PC-3 (cell line): ENCODE measurements at regions not wholly inside any gene's neighbourhood (a gene's known extent, or its start where the extent isn't known, plus 50 kb on each side); places are given as distances from the start of the nearest gene placed in this dataset.

ENCODE experiments used
- ATAC-seq: fragments of 200-7000 bp; cut with Tn5 transposase; 2 replicates; pipeline ENCODE4 v1.9.1; 2020; ENCODE audit warnings: mild to moderate bottlenecking, moderate library complexity
- BruUV-seq: library from RNA; stranded (reverse); fragments of 400-500 nt; replicated peaks from 2 replicates; lab custom pipeline; 2021; lab: Mats Ljungman, UMichigan
- CTCF ChIA-PET: fragments of 300-600 bp; sonication (Branson Sonifier 250); formaldehyde crosslinking; loops from one replicate; lab custom pipeline; 2022; ENCODE audit warnings: antibody characterized with exemption; lab: Charles Lee
- POLR2A ChIA-PET: fragments of 300-600 bp; sonication (Branson Sonifier 250); formaldehyde crosslinking; loops from one replicate; lab custom pipeline; 2022; ENCODE audit warnings: antibody characterized with exemption; ENCODE audit not compliant: unreplicated experiment; lab: Charles Lee
- DNase-seq: peaks from one replicate; pipeline ENCODE4 v3.0.0-alpha.2; 2015
- H2AFZ ChIP-seq: fragments of 300-600 bp; sonication (generic); 2 replicates; pipeline ENCODE4 v1.6.0; 2016; ENCODE audit warnings: antibody characterized with exemption, low read length
- H3F3A ChIP-seq: fragments of 300-600 bp; sonication (generic); one replicate; pipeline ENCODE4 v1.6.0; 2017; ENCODE audit warnings: antibody characterized with exemption, low read length, control low read depth, mild to moderate bottlenecking; ENCODE audit not compliant: unreplicated experiment
- H3K27ac ChIP-seq: fragments of 300-600 bp; sonication (generic); 2 replicates; pipeline ENCODE4 v1.5.1; 2016; ENCODE audit warnings: mild to moderate bottlenecking, low read length
- H3K27me3 ChIP-seq: fragments of 300-600 bp; sonication (generic); 2 replicates; pipeline ENCODE4 v1.6.1; 2016; ENCODE audit warnings: low read length, mixed read lengths
- H3K36me3 ChIP-seq: fragments of 300-600 bp; sonication (generic); 2 replicates; pipeline ENCODE4 v1.6.1; 2016; ENCODE audit warnings: low read depth, mixed run types, low read length, mixed read lengths
- H3K4me1 ChIP-seq: fragments of 300-600 bp; sonication (generic); 2 replicates; pipeline ENCODE4 v1.5.1; 2016; ENCODE audit warnings: low read length; ENCODE audit not compliant: insufficient read depth
- H3K4me2 ChIP-seq: fragments of 300-600 bp; sonication (generic); 2 replicates; pipeline ENCODE4 v1.6.0; 2016; ENCODE audit warnings: low read length
- H3K4me3 ChIP-seq: fragments of 300-600 bp; sonication (generic); 2 replicates; pipeline ENCODE4 v1.5.1; 2016; ENCODE audit warnings: mild to moderate bottlenecking, low read length, mixed read lengths
- H3K79me2 ChIP-seq: fragments of 300-600 bp; sonication (generic); 2 replicates; pipeline ENCODE4 v1.6.1; 2017; ENCODE audit warnings: low read length, mixed read lengths
- H3K9ac ChIP-seq: fragments of 300-600 bp; sonication (generic); 2 replicates; pipeline ENCODE4 v1.6.0; 2016; ENCODE audit warnings: mild to moderate bottlenecking, low read length
- H3K9me2 ChIP-seq: fragments of 300-600 bp; sonication (generic); replicated peaks from 2 replicates; pipeline ENCODE4 v1.6.1; 2016; ENCODE audit warnings: mixed run types, low read length, mixed read lengths
- H3K9me3 ChIP-seq: fragments of 300-600 bp; sonication (generic); 2 replicates; pipeline ENCODE4 v1.6.1; 2016; ENCODE audit warnings: low read length, mixed read lengths
- H4K20me1 ChIP-seq: fragments of 300-600 bp; sonication (generic); 2 replicates; pipeline ENCODE4 v1.6.1; 2016; ENCODE audit warnings: low read length, mixed read lengths
- CTCF ChIP-seq: fragments of 300-600 bp; sonication (generic); conservative IDR thresholded peaks from 2 replicates; pipeline ENCODE4 v1.5.1; 2017; ENCODE audit warnings: antibody characterized with exemption, low read depth, mild to moderate bottlenecking, low read length
- EZH2 ChIP-seq: fragments of 300-600 bp; sonication (generic); IDR thresholded peaks from one replicate; pipeline ENCODE4 v1.6.1; 2017; ENCODE audit warnings: antibody characterized with exemption, mild to moderate bottlenecking, low read length; ENCODE audit not compliant: unreplicated experiment
- EZH2phosphoT487 ChIP-seq: fragments of 300-600 bp; sonication (generic); IDR thresholded peaks from 2 replicates; pipeline ENCODE4 v1.6.1; 2018; ENCODE audit warnings: mild to moderate bottlenecking, antibody characterized with exemption, low read length, borderline replicate concordance
- intact Hi-C: fragments of 100-400 bp; cut with micrococcal nuclease; formaldehyde crosslinking; loops from 2 replicates; pipeline ENCODE4 v1.9.0; 2023

GRCh38 chr1:69126796-69127195 is 440.9 kb upstream of the LRRC7 start:
- no peak for TF ChIP-seq EZH2
- no peak for TF ChIP-seq CTCF
- TF ChIP-seq EZH2phosphoT487: no peak
- H3K4me1 ChIP-seq: no peaks in the 10 kb centered on the region
- DNase-seq (no peak), ATAC-seq (no peak)
- no peaks in the 10 kb centered on the region for H3K9me2 ChIP-seq
- no peak overlapping the region for H3K27ac ChIP-seq
- no peak overlapping the region for H3K4me2 ChIP-seq
- H3K79me2 ChIP-seq: no peaks in the 10 kb centered on the region
- H3K9ac ChIP-seq: no peak overlapping the region
- 0 out of 2 replicates have a peak, but pooled peaks cover 3% of the 10 kb centered on the region for H3K27me3 ChIP-seq
- BruUV-seq: no TSS peak
- POLR2A ChIA-PET: no interaction called here
- intact Hi-C loops: no loop called here
- no peak overlapping the region for H2AFZ ChIP-seq
- no peak overlapping the region for H3K4me3 ChIP-seq
- H4K20me1 ChIP-seq: no peaks in the 10 kb centered on the region
- H3F3A ChIP-seq: no peaks in the 10 kb centered on the region
- CTCF ChIA-PET: no interaction called here
- no peaks in the 10 kb centered on the region for H3K9me3 ChIP-seq
- no peaks in the 10 kb centered on the region for H3K36me3 ChIP-seq

GRCh38 chr1:69128204-69128603 is 439.5 kb upstream of the LRRC7 start:
- Histone ChIP-seq H3K9me3 (no peaks in the 10 kb centered on the region), H3K4me3 (no peak overlapping the region), H2AFZ (no peak overlapping the region), H3K36me3 (no peaks in the 10 kb centered on the region), H3F3A (no peaks in the 10 kb centered on the region), H3K4me2 (no peak overlapping the region), H4K20me1 (no peaks in the 10 kb centered on the region), H3K9ac (no peak overlapping the region), H3K79me2 (no peaks in the 10 kb centered on the region), H3K9me2 (no peaks in the 10 kb centered on the region), H3K27ac (no peak overlapping the region), H3K27me3 (0 out of 2 replicates have a peak, but pooled peaks cover 3% of the 10 kb centered on the region), H3K4me1 (no peaks in the 10 kb centered on the region)
- TF ChIP-seq CTCF: no peak
- TF ChIP-seq EZH2phosphoT487: no peak
- no peak for TF ChIP-seq EZH2
- ChIA-PET CTCF (no interaction called here), POLR2A (no interaction called here)
- no peak for ATAC-seq
- no peak for DNase-seq
- intact Hi-C loops: no loop called here
- BruUV-seq: no TSS peak

GRCh38 chr1:69129538-69129937 is 438.2 kb upstream of the LRRC7 start:
- no peak for ATAC-seq
- no TSS peak for BruUV-seq
- Histone ChIP-seq H3K27ac (no peak overlapping the region), H4K20me1 (no peaks in the 10 kb centered on the region), H3K27me3 (0 out of 2 replicates have a peak, but pooled peaks cover 3% of the 10 kb centered on the region), H3F3A (no peaks in the 10 kb centered on the region), H3K4me3 (no peak overlapping the region), H3K36me3 (no peaks in the 10 kb centered on the region), H2AFZ (no peak overlapping the region), H3K9me3 (no peaks in the 10 kb centered on the region), H3K9me2 (no peaks in the 10 kb centered on the region), H3K4me1 (no peaks in the 10 kb centered on the region), H3K4me2 (no peak overlapping the region), H3K9ac (no peak overlapping the region), H3K79me2 (no peaks in the 10 kb centered on the region)
- intact Hi-C loops: no loop called here
- no peak for TF ChIP-seq EZH2
- TF ChIP-seq CTCF: no peak
- no peak for TF ChIP-seq EZH2phosphoT487
- ChIA-PET POLR2A (no interaction called here), CTCF (no interaction called here)
- DNase-seq: no peak
